ENCODE measurements at regions not wholly inside any gene's neighbourhood (a gene's known extent, or its start where the extent isn't known, plus 50 kb on each side); places are given as distances from the start of the nearest gene placed in this dataset.

DNA sequence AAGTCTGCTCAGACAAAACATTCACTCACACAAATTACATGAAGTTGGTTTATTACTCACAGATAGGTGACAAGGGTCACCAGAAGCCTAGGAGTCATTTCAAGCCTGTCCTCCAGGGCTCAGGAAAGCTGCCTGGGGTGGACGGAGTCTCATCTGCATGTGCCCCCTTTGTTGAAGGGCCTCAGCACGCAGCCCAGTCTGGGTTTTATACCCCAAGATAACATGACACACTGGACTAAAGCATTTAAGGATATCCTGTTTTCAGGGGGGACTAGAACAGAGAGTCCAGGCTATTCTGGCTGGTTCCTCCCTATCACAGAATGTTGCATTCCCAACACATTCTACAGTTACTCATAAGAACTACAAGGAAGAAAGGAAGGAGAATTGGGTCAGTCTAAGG, 164.7 kb downstream of the MREG start (continued):
- TF ChIP-seq FOSL2 (IDR thresholded peaks at IDR 0.05; ENCODE audit: borderline replicate concordance, low read depth) = no peak
- no peak for TF ChIP-seq ELF1 (IDR thresholded peaks at IDR 0.05)
- no peak for TF ChIP-seq NRF1 (IDR thresholded peaks at IDR 0.05; ENCODE audit: low read depth, low read length)
- TF ChIP-seq GATA2 (CRISPR knock-in tag; IDR thresholded peaks at IDR 0.05) = no peak
- TF ChIP-seq RAD21 (IDR thresholded peaks at IDR 0.05; ENCODE audit: low read length) = no peak
- no peak for TF ChIP-seq EP300 (IDR thresholded peaks at IDR 0.05; ENCODE audit: borderline replicate concordance in 1 of 2, low read depth in 1 of 2, low read length in 1 of 2)
- no peak for TF ChIP-seq POLR2AphosphoS5 (IDR thresholded peaks at IDR 0.05; ENCODE audit: low read depth, low read length)
- TF ChIP-seq, protein P1, sequence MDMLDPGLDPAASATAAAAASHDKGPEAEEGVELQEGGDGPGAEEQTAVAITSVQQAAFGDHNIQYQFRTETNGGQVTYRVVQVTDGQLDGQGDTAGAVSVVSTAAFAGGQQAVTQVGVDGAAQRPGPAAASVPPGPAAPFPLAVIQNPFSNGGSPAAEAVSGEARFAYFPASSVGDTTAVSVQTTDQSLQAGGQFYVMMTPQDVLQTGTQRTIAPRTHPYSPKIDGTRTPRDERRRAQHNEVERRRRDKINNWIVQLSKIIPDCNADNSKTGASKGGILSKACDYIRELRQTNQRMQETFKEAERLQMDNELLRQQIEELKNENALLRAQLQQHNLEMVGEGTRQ (IDR thresholded peaks at IDR 0.05; ENCODE audit: borderline replicate concordance, low read depth, low read length) = no peak
- TF ChIP-seq MXI1 (IDR thresholded peaks at IDR 0.05; ENCODE audit: low read depth, low read length) = no peak
- TF ChIP-seq MEF2A (IDR thresholded peaks at IDR 0.05; ENCODE audit: borderline replicate concordance, low read depth) = no peak
- no peak for TF ChIP-seq RCOR1 (IDR thresholded peaks at IDR 0.05; ENCODE audit: low read length)

DNA sequence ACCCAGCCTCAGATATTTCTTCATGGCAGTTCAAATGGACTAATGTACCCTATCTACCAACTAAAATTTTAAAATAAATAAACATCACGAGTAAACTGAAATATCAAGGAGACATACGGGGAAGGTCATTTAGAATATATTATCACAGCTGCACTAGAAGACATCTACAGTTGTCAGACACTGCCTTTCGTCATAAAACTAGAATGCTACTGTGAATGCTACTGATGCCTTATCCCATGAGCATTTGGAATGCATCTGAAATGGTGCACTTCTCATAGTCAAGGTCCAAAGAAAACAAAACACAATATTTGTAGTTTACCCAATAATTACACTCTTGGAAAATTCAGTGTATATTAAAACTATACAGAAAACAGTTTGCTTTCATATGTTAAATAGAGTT, 165.2 kb downstream of the MREG start:
- peaks cover 0 to 18% of the 10 kb centered on the region in 2 experiments; a peak in 1 of 4 replicates for H3K4me1 ChIP-seq (ENCODE audit: control insufficient read depth in 1 of 2, insufficient read depth in 2 of 2, low read depth in 1 of 2, low read length in 1 of 2)
- DNase-seq = no peak
- H3K79me2 ChIP-seq (ENCODE audit: insufficient read depth) = no peaks in the 10 kb centered on the region
- ChIA-PET CTCF (no interaction called here), POLR2A (no interaction called here)
- WGBS (ENCODE audit: low lambda C conversion rate) = 87% methylated on average over 3 of the region's 3 CpGs
- no peaks in the 10 kb centered on the region for H4K20me1 ChIP-seq (ENCODE audit: insufficient read depth)
- no peak overlapping the region for H3K9ac ChIP-seq
- TF ChIP-seq POLR2AphosphoS5 (IDR thresholded peaks at IDR 0.05; ENCODE audit: low read depth, low read length) = no peak
- TF ChIP-seq, protein P2, sequence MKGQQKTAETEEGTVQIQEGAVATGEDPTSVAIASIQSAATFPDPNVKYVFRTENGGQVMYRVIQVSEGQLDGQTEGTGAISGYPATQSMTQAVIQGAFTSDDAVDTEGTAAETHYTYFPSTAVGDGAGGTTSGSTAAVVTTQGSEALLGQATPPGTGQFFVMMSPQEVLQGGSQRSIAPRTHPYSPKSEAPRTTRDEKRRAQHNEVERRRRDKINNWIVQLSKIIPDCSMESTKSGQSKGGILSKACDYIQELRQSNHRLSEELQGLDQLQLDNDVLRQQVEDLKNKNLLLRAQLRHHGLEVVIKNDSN (IDR thresholded peaks at IDR 0.05; ENCODE audit: borderline replicate concordance, low read depth) = no peak
- no peak for TF ChIP-seq TEAD4 (IDR thresholded peaks at IDR 0.05; ENCODE audit: borderline replicate concordance, insufficient read depth)
- H3F3A ChIP-seq (replicated peaks; ENCODE audit: insufficient read depth) = peaks cover 14% of the 10 kb centered on the region
- no peaks in the 10 kb centered on the region for H3K9me2 ChIP-seq
- H3K9me3 ChIP-seq = no peaks in the 10 kb centered on the region
- no peak overlapping the region for H3K4me3 ChIP-seq (ENCODE audit: low read depth in 2 of 2, low read length in 1 of 2)
- no peak overlapping the region for H3K4me2 ChIP-seq
- H3K36me3 ChIP-seq (replicated peaks in 1 of 2; ENCODE audit: control insufficient read depth in 1 of 2, insufficient read depth in 2 of 2, low read length in 1 of 2) = no peaks in the 10 kb centered on the region
- H3K27me3 ChIP-seq (ENCODE audit: insufficient read depth) = no peaks in the 10 kb centered on the region
- H2AFZ ChIP-seq (ENCODE audit: low read depth) = no peak overlapping the region
- no peak overlapping the region for H3K27ac ChIP-seq (ENCODE audit: low read depth in 2 of 2, low read length in 1 of 2)

DNA sequence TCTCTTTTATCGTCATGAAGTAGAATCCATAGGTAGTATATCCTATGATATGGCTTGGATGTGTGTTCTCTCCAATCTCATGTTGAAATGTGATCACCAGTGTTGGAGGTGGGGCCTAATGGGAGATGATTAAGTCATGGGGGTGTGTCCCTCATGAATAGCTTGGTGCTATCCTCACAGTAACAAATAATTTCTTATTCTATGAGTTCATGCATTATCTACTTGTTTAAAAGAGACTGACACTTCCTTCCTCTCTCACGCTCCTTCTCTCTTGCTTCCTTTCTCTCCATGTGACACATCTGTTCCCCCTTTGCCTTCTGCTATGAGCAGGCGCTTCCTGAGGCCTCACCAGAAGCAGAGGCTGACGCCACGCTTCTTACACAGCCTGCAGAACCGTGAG, 165.6 kb downstream of the MREG start:
- CTCF ChIA-PET = no interaction called here
- TF ChIP-seq TCF12 (IDR thresholded peaks at IDR 0.05) = no peak
- TF ChIP-seq YY1 (IDR thresholded peaks at IDR 0.05; ENCODE audit: low read depth) = no peak
- no peak for TF ChIP-seq SIN3A (IDR thresholded peaks at IDR 0.05; ENCODE audit: borderline replicate concordance, low read depth, low read length)
- TF ChIP-seq GABPA (IDR thresholded peaks at IDR 0.05; ENCODE audit: low read depth) = no peak
- no peak for TF ChIP-seq RCOR1 (IDR thresholded peaks at IDR 0.05; ENCODE audit: low read length)
- TF ChIP-seq, protein P1 (IDR thresholded peaks at IDR 0.05; ENCODE audit: borderline replicate concordance, low read depth, low read length) = no peak
- TF ChIP-seq, protein P3, sequence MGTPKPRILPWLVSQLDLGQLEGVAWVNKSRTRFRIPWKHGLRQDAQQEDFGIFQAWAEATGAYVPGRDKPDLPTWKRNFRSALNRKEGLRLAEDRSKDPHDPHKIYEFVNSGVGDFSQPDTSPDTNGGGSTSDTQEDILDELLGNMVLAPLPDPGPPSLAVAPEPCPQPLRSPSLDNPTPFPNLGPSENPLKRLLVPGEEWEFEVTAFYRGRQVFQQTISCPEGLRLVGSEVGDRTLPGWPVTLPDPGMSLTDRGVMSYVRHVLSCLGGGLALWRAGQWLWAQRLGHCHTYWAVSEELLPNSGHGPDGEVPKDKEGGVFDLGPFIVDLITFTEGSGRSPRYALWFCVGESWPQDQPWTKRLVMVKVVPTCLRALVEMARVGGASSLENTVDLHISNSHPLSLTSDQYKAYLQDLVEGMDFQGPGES (IDR thresholded peaks at IDR 0.05; ENCODE audit: low read depth, low read length) = no peak
- no peak for TF ChIP-seq RFX5 (IDR thresholded peaks at IDR 0.05; ENCODE audit: low read length)
- TF ChIP-seq TAF1 (IDR thresholded peaks at IDR 0.05; ENCODE audit: borderline replicate concordance, low read depth, low read length) = no peak
- TF ChIP-seq EP300 (IDR thresholded peaks at IDR 0.05; ENCODE audit: borderline replicate concordance in 1 of 2, low read depth in 1 of 2, low read length in 1 of 2) = no peak
- no peak for TF ChIP-seq POLR2AphosphoS5 (IDR thresholded peaks at IDR 0.05; ENCODE audit: low read depth, low read length)

More for the DNA sequence above, 165.6 kb downstream of the MREG start:
- H3K27me3 ChIP-seq (ENCODE audit: insufficient read depth) = no peaks in the 10 kb centered on the region
- H4K20me1 ChIP-seq (ENCODE audit: insufficient read depth) = no peaks in the 10 kb centered on the region
- H3K9me2 ChIP-seq = no peaks in the 10 kb centered on the region
- H3K4me3 ChIP-seq (ENCODE audit: low read depth in 2 of 2, low read length in 1 of 2) = no peak overlapping the region
- no peaks in the 10 kb centered on the region for H3K36me3 ChIP-seq (replicated peaks in 1 of 2; ENCODE audit: control insufficient read depth in 1 of 2, insufficient read depth in 2 of 2, low read length in 1 of 2)
- no peak overlapping the region for H3K9ac ChIP-seq
- H3K79me2 ChIP-seq (ENCODE audit: insufficient read depth) = no peaks in the 10 kb centered on the region
- no peak overlapping the region for H2AFZ ChIP-seq (ENCODE audit: low read depth)
- H3K9me3 ChIP-seq = no peaks in the 10 kb centered on the region
- no peak for DNase-seq
- H3K4me2 ChIP-seq = no peak overlapping the region
- H3K4me1 ChIP-seq (ENCODE audit: control insufficient read depth in 1 of 2, insufficient read depth in 2 of 2, low read depth in 1 of 2, low read length in 1 of 2) = peaks cover 0 to 20% of the 10 kb centered on the region in 2 experiments; a peak in 1 of 4 replicates
- H3K27ac ChIP-seq (ENCODE audit: low read depth in 2 of 2, low read length in 1 of 2) = no peak overlapping the region
- WGBS (ENCODE audit: low lambda C conversion rate) = 86% methylated on average over 6 of the region's 6 CpGs
- H3F3A ChIP-seq (replicated peaks; ENCODE audit: insufficient read depth) = peaks cover 16% of the 10 kb centered on the region
- POLR2A ChIA-PET = no interaction called here

Measured in SK-N-SH (cell line).